Tibial artery (tissue), 4 donors: ENCODE measurements at regions not wholly inside any gene's neighbourhood (a gene's known extent, or its start where the extent isn't known, plus 50 kb on each side); places are given as distances from the start of the nearest gene placed in this dataset.

Source experiments
- DNase-seq, 2 donors: peaks; one replicate each; pipeline ENCODE4 v3.0.0-alpha.2; 2019
- H3K27ac ChIP-seq, 2 donors: fragments of 200-600 bp; sonication (generic) in 1 of 2; 1 replicate in 1 of 2; 2 replicates in 1 of 2; pipeline ENCODE4 v1.5.1; 2018 to 2019; ENCODE audit warnings: mild to moderate bottlenecking in 1 of 2
- H3K27me3 ChIP-seq, 2 donors: fragments of 200-600 bp; sonication (generic) in 1 of 2; one replicate each; pipeline versions ENCODE4 v1.5.1 to v1.6.0; 2016 to 2019
- H3K36me3 ChIP-seq, 3 donors: fragments of 200-600 bp; sonication (generic) in 2 of 3; one replicate each; pipeline ENCODE4 v1.5.1; 2016 to 2019; ENCODE audit warnings: mild to moderate bottlenecking in 2 of 3
- H3K4me1 ChIP-seq, 4 donors: fragments of 200-600 bp; sonication (generic) in 2 of 4; 1 replicate in 3 of 4; 2 replicates in 1 of 4; pipeline ENCODE4 v1.5.1; 2016 to 2019
- H3K4me3 ChIP-seq, 2 donors: fragments of 200-600 bp; sonication (generic) in 1 of 2; 1 replicate in 1 of 2; 2 replicates in 1 of 2; pipeline ENCODE4 v1.5.1; 2018 to 2019; ENCODE audit warnings: mild to moderate bottlenecking in 2 of 2
- H3K9me3 ChIP-seq, 3 donors: fragments of 200-600 bp; sonication (generic) in 1 of 3; one replicate each; pipeline ENCODE4 v1.5.1; 2016 to 2019
- intact Hi-C: fragments of 100-400 bp; cut with DNase I; formaldehyde crosslinking; loops from one replicate; pipeline ENCODE4 v1.15.0; 2023; ENCODE audit warnings: low total_unique reads
- TF ChIP-seq, protein P1 (sequence below), 2 experiments: fragments of 200-600 bp in 1 of 2; fragments of 450-650 bp in 1 of 2; IDR thresholded peaks; one replicate each; pipeline ENCODE4 v1.5.1; 2017 to 2019; ENCODE audit warnings: antibody characterized with exemption in 2 of 2, mild to moderate bottlenecking in 1 of 2, moderate library complexity in 1 of 2

DNA sequence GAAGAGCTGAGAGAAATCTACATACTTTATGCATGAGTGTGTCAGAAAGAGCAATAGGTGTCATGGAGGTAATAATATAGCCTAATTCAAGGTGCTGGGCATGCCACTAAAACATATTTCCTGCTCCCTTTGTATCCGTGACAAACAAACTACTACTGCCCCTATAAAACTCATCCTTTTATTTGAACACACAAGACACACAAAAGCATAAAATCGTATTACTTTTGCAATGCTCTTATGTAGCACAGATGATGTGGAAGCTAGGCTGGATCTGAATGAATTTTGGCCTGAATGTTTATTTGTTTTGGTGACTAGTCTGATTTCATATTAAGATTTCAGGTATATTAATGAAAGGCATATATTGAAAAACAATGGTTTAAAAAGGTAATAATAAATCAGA, 239.3 kb upstream of the NEGR1 start:
- Histone ChIP-seq H3K27me3 (no peaks in the 10 kb centered on the region), H3K36me3 (no peaks in the 10 kb centered on the region), H3K4me3 (no peak overlapping the region), H3K27ac (no peak overlapping the region), H3K9me3 (no peaks in the 10 kb centered on the region), H3K4me1 (peaks cover 0 to 7% (median 0%) of the 10 kb centered on the region in 4 donors)
- TF ChIP-seq, protein P1, sequence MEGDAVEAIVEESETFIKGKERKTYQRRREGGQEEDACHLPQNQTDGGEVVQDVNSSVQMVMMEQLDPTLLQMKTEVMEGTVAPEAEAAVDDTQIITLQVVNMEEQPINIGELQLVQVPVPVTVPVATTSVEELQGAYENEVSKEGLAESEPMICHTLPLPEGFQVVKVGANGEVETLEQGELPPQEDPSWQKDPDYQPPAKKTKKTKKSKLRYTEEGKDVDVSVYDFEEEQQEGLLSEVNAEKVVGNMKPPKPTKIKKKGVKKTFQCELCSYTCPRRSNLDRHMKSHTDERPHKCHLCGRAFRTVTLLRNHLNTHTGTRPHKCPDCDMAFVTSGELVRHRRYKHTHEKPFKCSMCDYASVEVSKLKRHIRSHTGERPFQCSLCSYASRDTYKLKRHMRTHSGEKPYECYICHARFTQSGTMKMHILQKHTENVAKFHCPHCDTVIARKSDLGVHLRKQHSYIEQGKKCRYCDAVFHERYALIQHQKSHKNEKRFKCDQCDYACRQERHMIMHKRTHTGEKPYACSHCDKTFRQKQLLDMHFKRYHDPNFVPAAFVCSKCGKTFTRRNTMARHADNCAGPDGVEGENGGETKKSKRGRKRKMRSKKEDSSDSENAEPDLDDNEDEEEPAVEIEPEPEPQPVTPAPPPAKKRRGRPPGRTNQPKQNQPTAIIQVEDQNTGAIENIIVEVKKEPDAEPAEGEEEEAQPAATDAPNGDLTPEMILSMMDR (IDR thresholded peaks at IDR 0.05), result no peak
- intact Hi-C loops, result no loop called here
- no peak for DNase-seq

DNA sequence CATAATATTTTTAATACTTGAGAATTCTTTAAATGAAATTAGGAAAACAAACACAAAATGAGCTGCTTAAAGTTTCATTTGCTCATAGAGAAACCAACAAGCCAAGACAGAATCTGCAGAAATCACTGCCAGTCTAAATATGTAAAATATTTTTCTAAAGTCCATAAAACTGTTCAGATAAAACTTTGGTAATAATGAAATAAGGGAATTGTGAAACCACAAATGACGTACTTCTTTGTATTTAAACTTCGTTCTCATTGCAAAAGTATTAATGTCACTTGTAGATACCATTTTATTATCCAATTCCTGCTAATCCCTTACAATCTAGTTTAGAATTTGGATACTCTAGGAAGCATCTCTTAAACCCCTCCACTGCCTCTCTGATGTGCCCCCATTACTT, 234.5 kb upstream of the NEGR1 start:
- Histone ChIP-seq H3K9me3 (no peaks in the 10 kb centered on the region), H3K27ac (no peak overlapping the region), H3K4me3 (no peak overlapping the region), H3K4me1 (peaks cover 0 to 15% (median 0%) of the 10 kb centered on the region in 4 donors), H3K36me3 (no peaks in the 10 kb centered on the region), H3K27me3 (no peaks in the 10 kb centered on the region)
- no peak for DNase-seq
- intact Hi-C loops, result no loop called here
- TF ChIP-seq, protein P1 (IDR thresholded peaks at IDR 0.05), result no peak

DNA sequence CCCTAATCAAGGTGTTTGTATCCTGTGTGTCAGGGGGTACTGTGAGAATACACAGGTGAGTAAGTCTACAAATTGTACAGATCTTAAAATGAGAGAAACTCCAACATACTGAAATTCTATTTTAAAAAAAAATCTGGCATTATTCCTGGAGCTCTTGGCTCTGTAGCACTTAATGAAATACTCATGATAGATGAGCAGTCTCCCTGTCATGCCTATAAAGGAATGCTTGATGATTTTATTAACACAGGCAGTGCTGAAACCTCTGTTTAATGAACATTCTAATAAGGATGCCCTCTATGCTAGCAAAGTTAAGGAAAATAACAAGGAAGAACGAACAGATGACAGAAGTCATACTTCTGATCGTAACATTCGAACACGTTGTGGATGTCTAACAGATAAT, 233.9 kb upstream of the NEGR1 start:
- Histone ChIP-seq H3K27me3 (no peaks in the 10 kb centered on the region), H3K9me3 (no peaks in the 10 kb centered on the region), H3K4me3 (no peak overlapping the region), H3K27ac (no peak overlapping the region), H3K36me3 (no peaks in the 10 kb centered on the region), H3K4me1 (peaks cover 0 to 15% (median 0%) of the 10 kb centered on the region in 4 donors)
- no peak for DNase-seq
- TF ChIP-seq, protein P1 (IDR thresholded peaks at IDR 0.05), result no peak
- intact Hi-C loops, result no loop called here

DNA sequence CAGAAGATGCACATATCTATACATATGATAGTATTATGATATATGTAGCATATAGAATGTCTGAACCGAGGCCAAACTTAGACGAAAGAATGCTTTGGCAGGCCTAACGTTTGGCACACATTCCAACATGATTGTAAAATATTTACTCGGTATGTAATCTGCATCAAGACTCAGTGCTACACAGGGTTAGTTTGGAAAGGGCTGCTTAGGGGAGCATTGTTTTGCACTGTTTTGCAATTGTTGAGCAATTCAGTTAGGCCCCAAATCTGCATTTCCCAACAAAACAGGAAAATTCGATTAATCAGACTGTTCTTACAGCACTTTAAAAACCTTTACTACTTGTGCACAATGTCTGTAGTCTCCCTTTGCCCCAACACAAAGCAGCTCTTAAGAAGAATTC, 216.0 kb upstream of the NEGR1 start:
- no peaks in the 10 kb centered on the region for H3K9me3 ChIP-seq
- no peak for DNase-seq
- TF ChIP-seq, protein P1 (IDR thresholded peaks at IDR 0.05), result no peak
- H3K4me1 ChIP-seq, result no peaks in the 10 kb centered on the region
- no peak overlapping the region for H3K27ac ChIP-seq
- H3K36me3 ChIP-seq, result no peaks in the 10 kb centered on the region
- H3K27me3 ChIP-seq, result no peaks in the 10 kb centered on the region
- intact Hi-C loops, result no loop called here
- H3K4me3 ChIP-seq, result no peak overlapping the region

DNA sequence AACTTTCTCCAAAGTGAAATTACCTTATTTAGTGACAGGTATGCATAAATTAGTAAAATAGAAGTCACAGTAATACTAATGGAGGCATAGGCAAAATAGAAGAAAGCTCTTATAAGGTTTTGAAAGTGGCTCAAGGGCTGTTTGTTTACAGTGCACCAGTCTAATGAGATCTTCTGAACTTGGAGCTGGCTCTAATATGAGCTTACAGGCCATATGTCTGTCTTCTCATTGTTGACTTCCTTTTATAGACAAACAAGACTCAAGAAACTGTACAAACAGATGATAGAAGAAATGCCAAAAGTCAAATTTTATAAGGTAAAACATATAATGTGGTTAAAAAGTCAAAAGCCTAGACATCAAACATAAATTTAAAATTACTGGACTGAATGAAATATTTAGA, 207.5 kb upstream of the NEGR1 start:
- no peak for DNase-seq
- no peaks in the 10 kb centered on the region for H3K9me3 ChIP-seq
- TF ChIP-seq, protein P1 (IDR thresholded peaks at IDR 0.05), result no peak
- H3K27me3 ChIP-seq, result no peaks in the 10 kb centered on the region
- H3K27ac ChIP-seq, result no peak overlapping the region
- H3K4me3 ChIP-seq, result no peak overlapping the region
- intact Hi-C loops, result no loop called here
- H3K4me1 ChIP-seq, result no peaks in the 10 kb centered on the region
- no peaks in the 10 kb centered on the region for H3K36me3 ChIP-seq

DNA sequence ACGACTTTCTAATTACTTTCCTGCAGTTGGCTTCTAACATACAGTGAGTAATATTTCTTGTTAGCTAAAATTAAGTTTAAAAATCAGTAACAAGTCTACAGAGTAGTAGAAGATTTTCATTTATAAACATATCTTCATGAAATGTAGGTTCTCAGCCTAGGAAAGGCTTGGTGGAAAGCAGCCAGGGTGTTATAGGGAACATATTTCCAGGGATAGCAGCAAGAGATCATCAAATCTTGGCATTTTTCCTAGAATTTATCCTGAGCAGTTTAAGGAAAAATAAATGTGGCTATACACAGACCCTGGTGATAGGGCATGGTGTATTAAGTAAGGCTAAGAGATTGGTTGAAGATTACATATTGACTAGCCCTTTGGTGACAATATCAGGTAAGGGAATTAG, 203.5 kb upstream of the NEGR1 start:
- Histone ChIP-seq H3K9me3 (no peaks in the 10 kb centered on the region), H3K4me1 (no peaks in the 10 kb centered on the region), H3K36me3 (no peaks in the 10 kb centered on the region), H3K27me3 (no peaks in the 10 kb centered on the region), H3K27ac (no peak overlapping the region), H3K4me3 (no peak overlapping the region)
- intact Hi-C loops, result no loop called here
- DNase-seq, result no peak
- TF ChIP-seq, protein P1 (IDR thresholded peaks at IDR 0.05), result no peak
